ENCODE measurements at regions not wholly inside any gene's neighbourhood (a gene's known extent, or its start where the extent isn't known, plus 50 kb on each side); places are given as distances from the start of the nearest gene placed in this dataset.

- no peak for DNase-seq
- no peak for TF ChIP-seq EP300 (IDR thresholded peaks at IDR 0.05; ENCODE audit: low read depth)
- TF ChIP-seq POLR2AphosphoS5 (IDR thresholded peaks at IDR 0.05) = no peak
- TF ChIP-seq CTCF (IDR thresholded peaks at IDR 0.05) = no peak
- TF ChIP-seq POLR2A (IDR thresholded peaks at IDR 0.05) = no peak
- Histone ChIP-seq H3K9me3 (no peaks in the 10 kb centered on the region), H3K4me3 (no peak overlapping the region), H3K4me1 (no peaks in the 10 kb centered on the region), H3K27me3 (no peaks in the 10 kb centered on the region), H3K36me3 (no peaks in the 10 kb centered on the region), H3K27ac (no peak overlapping the region)
- in situ Hi-C loops (cut with MboI; ENCODE audit: low pct_ligation_motif_present in 1 of 4, low pct_unique_long_range_greater_than_20kb in 1 of 4, low sequenced_read_pairs in 3 of 4) (no loop called here), intact Hi-C loops (cut with DNase I; ENCODE audit: low total_unique reads) (no loop called here)
- WGBS, 2 donors (ENCODE audit: low coverage in 1 of 2) = 81 to 100% methylated on average over 6 of the region's 6 CpGs
Measured at GRCh38 chr6:56345376-56345995, 98.1 kb upstream of the COL21A1 start.

- no peak for DNase-seq
- Histone ChIP-seq H3K27ac (no peak overlapping the region), H3K27me3 (no peaks in the 10 kb centered on the region), H3K4me1 (no peaks in the 10 kb centered on the region), H3K4me3 (no peak overlapping the region), H3K9me3 (no peaks in the 10 kb centered on the region), H3K36me3 (no peaks in the 10 kb centered on the region)
- in situ Hi-C loops (cut with MboI; ENCODE audit: low pct_ligation_motif_present in 1 of 4, low pct_unique_long_range_greater_than_20kb in 1 of 4, low sequenced_read_pairs in 3 of 4) (no loop called here), intact Hi-C loops (cut with DNase I; ENCODE audit: low total_unique reads) (no loop called here)
- 57 to 67% methylated on average over 2 of the region's 2 CpGs for whole genome bisulfite sequencing, 2 donors (ENCODE audit: low coverage in 1 of 2)
- TF ChIP-seq POLR2A (IDR thresholded peaks at IDR 0.05) (no peak), EP300 (IDR thresholded peaks at IDR 0.05; ENCODE audit: low read depth) (no peak), CTCF (IDR thresholded peaks at IDR 0.05) (no peak), POLR2AphosphoS5 (IDR thresholded peaks at IDR 0.05) (no peak)
Measured at GRCh38 chr6:56343295-56343694, 95.9 kb upstream of the COL21A1 start.

- no peak overlapping the region for H3K27ac ChIP-seq
- WGBS, 2 donors (ENCODE audit: low coverage in 1 of 2) = 26 to 52% methylated on average over 3 of the region's 3 CpGs
Measured at GRCh38 chr6:56339524-56339923, 92.1 kb upstream of the COL21A1 start.

GRCh38 chr6:56335726-56336125 is 88.3 kb upstream of the COL21A1 start:
- Histone ChIP-seq H3K36me3 (no peaks in the 10 kb centered on the region), H3K27me3 (no peaks in the 10 kb centered on the region), H3K4me3 (no peak overlapping the region), H3K9me3 (no peaks in the 10 kb centered on the region), H3K27ac (no peak overlapping the region), H3K4me1 (no peaks in the 10 kb centered on the region)
- DNase-seq = no peak
- in situ Hi-C loops (cut with MboI; ENCODE audit: low pct_ligation_motif_present in 1 of 4, low pct_unique_long_range_greater_than_20kb in 1 of 4, low sequenced_read_pairs in 3 of 4) (no loop called here), intact Hi-C loops (cut with DNase I; ENCODE audit: low total_unique reads) (no loop called here)
- 38 to 53% methylated on average over 1 of the region's 1 CpG for WGBS, 2 donors (ENCODE audit: low coverage in 1 of 2)
- TF ChIP-seq POLR2AphosphoS5 (IDR thresholded peaks at IDR 0.05) (no peak), POLR2A (IDR thresholded peaks at IDR 0.05) (no peak), EP300 (IDR thresholded peaks at IDR 0.05; ENCODE audit: low read depth) (no peak), CTCF (IDR thresholded peaks at IDR 0.05) (no peak)

More at GRCh38 chr6:56339524-56339923, 92.1 kb upstream of the COL21A1 start:
- in situ Hi-C loops (cut with MboI; ENCODE audit: low pct_ligation_motif_present in 1 of 4, low pct_unique_long_range_greater_than_20kb in 1 of 4, low sequenced_read_pairs in 3 of 4) = no loop called here
- no peaks in the 10 kb centered on the region for H3K9me3 ChIP-seq
- no peaks in the 10 kb centered on the region for H3K27me3 ChIP-seq
- H3K4me3 ChIP-seq = no peak overlapping the region
- intact Hi-C loops (cut with DNase I; ENCODE audit: low total_unique reads) = no loop called here
- no peaks in the 10 kb centered on the region for H3K4me1 ChIP-seq
- TF ChIP-seq CTCF (IDR thresholded peaks at IDR 0.05) (no peak), POLR2AphosphoS5 (IDR thresholded peaks at IDR 0.05) (no peak), POLR2A (IDR thresholded peaks at IDR 0.05) (no peak), EP300 (IDR thresholded peaks at IDR 0.05; ENCODE audit: low read depth) (no peak)
- no peaks in the 10 kb centered on the region for H3K36me3 ChIP-seq
- no peak for DNase-seq

All from transverse colon (tissue), 4 donors.